HEK293 (cell line): ENCODE measurements at regions not wholly inside any gene's neighbourhood (a gene's known extent, or its start where the extent isn't known, plus 50 kb on each side); places are given as distances from the start of the nearest gene placed in this dataset.
A peak's percentile ranks its signal among the peaks of the same experiment; 100 is the strongest.

Experiments used
- BCL11A ChIP-seq: fragments of 450-650 bp; formaldehyde crosslinking; IDR thresholded peaks from 2 replicates; pipeline ENCODE4 v1.5.1; 2016; ENCODE audit warnings: low read depth, missing biosample characterization, missing genetic modification characterization
- EGR2 ChIP-seq: fragments of 450-650 bp; formaldehyde crosslinking; IDR thresholded peaks from 2 replicates; pipeline ENCODE4 v1.5.1; 2016; ENCODE audit warnings: low read depth, missing biosample characterization, missing genetic modification characterization
- OVOL3 ChIP-seq: fragments of 450-650 bp; formaldehyde crosslinking; IDR thresholded peaks from 2 replicates; pipeline ENCODE4 v1.5.1; 2016; ENCODE audit warnings: missing biosample characterization, missing genetic modification characterization
- ZBTB17 ChIP-seq: fragments of 450-650 bp; formaldehyde crosslinking; IDR thresholded peaks from 2 replicates; pipeline ENCODE4 v1.5.1; 2016; ENCODE audit warnings: missing biosample characterization, missing genetic modification characterization
- ZFP37 ChIP-seq: fragments of 450-650 bp; formaldehyde crosslinking; IDR thresholded peaks from 2 replicates; pipeline ENCODE4 v1.5.1; 2016; ENCODE audit warnings: missing biosample characterization, missing genetic modification characterization
- ZNF155 ChIP-seq: fragments of 450-650 bp; formaldehyde crosslinking; IDR thresholded peaks from 2 replicates; pipeline ENCODE4 v1.5.1; 2016; ENCODE audit warnings: missing biosample characterization, missing genetic modification characterization
- ZNF157 ChIP-seq: fragments of 450-650 bp; formaldehyde crosslinking; IDR thresholded peaks from 2 replicates; pipeline ENCODE4 v1.5.1; 2016; ENCODE audit warnings: missing biosample characterization, missing genetic modification characterization
- ZNF169 ChIP-seq: fragments of 450-650 bp; formaldehyde crosslinking; IDR thresholded peaks from 2 replicates; pipeline ENCODE4 v1.5.1; 2016; ENCODE audit warnings: missing biosample characterization, missing genetic modification characterization
- ZNF292 ChIP-seq: fragments of 450-650 bp; formaldehyde crosslinking; IDR thresholded peaks from 2 replicates; pipeline ENCODE4 v1.5.1; 2016; ENCODE audit warnings: low read depth, missing biosample characterization, missing genetic modification characterization, borderline replicate concordance
- ZNF302 ChIP-seq: fragments of 450-650 bp; formaldehyde crosslinking; IDR thresholded peaks from 2 replicates; pipeline ENCODE4 v1.5.1; 2016; ENCODE audit warnings: missing biosample characterization, missing genetic modification characterization, low read depth
- ZNF366 ChIP-seq: fragments of 450-650 bp; formaldehyde crosslinking; conservative IDR thresholded peaks from 2 replicates; pipeline ENCODE4 v1.5.1; 2016; ENCODE audit warnings: missing biosample characterization, missing genetic modification characterization
- ZNF426 ChIP-seq: fragments of 450-650 bp; formaldehyde crosslinking; IDR thresholded peaks from 2 replicates; pipeline ENCODE4 v1.5.1; 2017; ENCODE audit warnings: missing biosample characterization, missing genetic modification characterization, mild to moderate bottlenecking, inconsistent platforms, moderate library complexity
- ZNF514 ChIP-seq: fragments of 450-650 bp; formaldehyde crosslinking; IDR thresholded peaks from 2 replicates; pipeline ENCODE4 v1.5.1; 2016; ENCODE audit warnings: missing biosample characterization, missing genetic modification characterization
- ZNF629 ChIP-seq: fragments of 450-650 bp; formaldehyde crosslinking; IDR thresholded peaks from 2 replicates; pipeline ENCODE4 v1.5.1; 2017; ENCODE audit warnings: missing biosample characterization, missing genetic modification characterization
- ZNF660 ChIP-seq: fragments of 450-650 bp; IDR thresholded peaks from 2 replicates; pipeline ENCODE4 v1.5.1; 2018; ENCODE audit warnings: missing biosample characterization, mild to moderate bottlenecking, missing genetic modification characterization
- ZNF837 ChIP-seq: fragments of 450-650 bp; formaldehyde crosslinking; IDR thresholded peaks from 2 replicates; pipeline ENCODE4 v1.5.1; 2016; ENCODE audit warnings: missing biosample characterization, missing genetic modification characterization
- ZNF843 ChIP-seq: fragments of 450-650 bp; formaldehyde crosslinking; IDR thresholded peaks from 2 replicates; pipeline ENCODE4 v1.5.1; 2016; ENCODE audit warnings: missing biosample characterization, missing genetic modification characterization
- ZSCAN16 ChIP-seq: fragments of 450-650 bp; formaldehyde crosslinking; IDR thresholded peaks from 2 replicates; pipeline ENCODE4 v1.5.1; 2016; ENCODE audit warnings: missing biosample characterization, missing genetic modification characterization
- TF ChIP-seq, protein P1 (sequence below): fragments of 450-650 bp; formaldehyde crosslinking; IDR thresholded peaks from 2 replicates; pipeline ENCODE4 v1.5.1; 2017; ENCODE audit warnings: missing biosample characterization, missing genetic modification characterization
- TF ChIP-seq, protein P2 (sequence below): fragments of 450-650 bp; IDR thresholded peaks from 2 replicates; pipeline ENCODE4 v1.5.1; 2018; ENCODE audit warnings: missing biosample characterization, mild to moderate bottlenecking, missing genetic modification characterization
- TF ChIP-seq, protein P3 (sequence below): fragments of 450-650 bp; formaldehyde crosslinking; IDR thresholded peaks from 2 replicates; pipeline ENCODE4 v1.5.1; 2017; ENCODE audit warnings: missing biosample characterization, missing genetic modification characterization
- TF ChIP-seq, protein P4 (sequence below): fragments of 450-650 bp; formaldehyde crosslinking; IDR thresholded peaks from 2 replicates; pipeline ENCODE4 v1.5.1; 2016; ENCODE audit warnings: missing biosample characterization, missing genetic modification characterization, low read depth
- TF ChIP-seq, protein P5 (sequence below): fragments of 450-650 bp; formaldehyde crosslinking; IDR thresholded peaks from 2 replicates; pipeline ENCODE4 v1.5.1; 2016; ENCODE audit warnings: missing biosample characterization, missing genetic modification characterization
- TF ChIP-seq, protein P6 (sequence below): fragments of 450-650 bp; formaldehyde crosslinking; IDR thresholded peaks from 2 replicates; pipeline ENCODE4 v1.5.1; 2017; ENCODE audit warnings: missing biosample characterization, missing genetic modification characterization

DNA sequence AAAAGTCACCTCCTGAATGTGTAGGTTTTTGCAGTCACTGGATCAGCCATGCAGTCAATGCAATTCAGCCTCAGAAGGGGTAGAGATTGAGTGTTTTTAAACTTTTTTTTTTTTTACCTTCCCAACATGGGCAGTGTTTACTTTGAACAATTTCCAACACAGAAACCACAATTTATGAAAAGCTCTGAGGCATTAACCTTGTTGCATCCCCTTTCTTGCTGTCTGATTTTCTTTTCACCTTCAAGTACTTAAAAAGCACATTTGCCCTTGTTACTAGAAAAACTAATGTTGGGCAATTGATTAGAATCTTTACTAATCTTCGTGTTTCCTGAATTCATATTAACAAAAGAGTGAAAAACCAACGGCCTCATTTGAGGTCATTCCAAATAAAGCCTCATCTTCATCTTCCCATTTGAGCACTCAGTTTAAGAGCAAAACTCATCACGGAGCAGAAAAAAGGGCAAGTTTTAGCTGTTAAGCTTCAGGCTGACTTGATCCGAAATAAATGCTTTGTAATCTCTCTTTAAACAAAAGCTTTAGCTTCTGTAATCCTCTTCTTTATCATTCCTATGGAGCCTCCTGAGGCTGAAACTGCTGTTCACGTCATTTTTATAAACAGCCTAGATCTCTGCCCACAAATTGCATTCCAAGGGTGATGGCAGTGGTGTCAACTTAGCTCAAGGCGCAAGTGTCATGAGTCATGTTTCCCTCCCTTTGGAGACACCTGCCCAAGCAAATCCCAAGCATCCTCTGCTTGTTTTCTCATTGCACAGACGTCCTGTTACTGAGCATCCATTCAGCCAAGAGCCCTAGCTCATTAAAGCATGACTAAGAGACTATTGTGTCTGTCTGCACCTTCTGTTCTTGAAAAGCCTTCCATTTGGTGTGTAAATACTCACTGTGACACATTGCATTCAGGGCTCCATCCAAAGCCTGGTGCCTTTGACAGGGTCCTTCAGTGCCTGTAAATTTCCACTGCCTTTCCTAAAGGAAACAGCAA is 107.7 kb downstream of the HNMT start (continued):
- TF ChIP-seq, protein P1, sequence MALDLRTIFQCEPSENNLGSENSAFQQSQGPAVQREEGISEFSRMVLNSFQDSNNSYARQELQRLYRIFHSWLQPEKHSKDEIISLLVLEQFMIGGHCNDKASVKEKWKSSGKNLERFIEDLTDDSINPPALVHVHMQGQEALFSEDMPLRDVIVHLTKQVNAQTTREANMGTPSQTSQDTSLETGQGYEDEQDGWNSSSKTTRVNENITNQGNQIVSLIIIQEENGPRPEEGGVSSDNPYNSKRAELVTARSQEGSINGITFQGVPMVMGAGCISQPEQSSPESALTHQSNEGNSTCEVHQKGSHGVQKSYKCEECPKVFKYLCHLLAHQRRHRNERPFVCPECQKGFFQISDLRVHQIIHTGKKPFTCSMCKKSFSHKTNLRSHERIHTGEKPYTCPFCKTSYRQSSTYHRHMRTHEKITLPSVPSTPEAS = no peak
- TF ChIP-seq EGR2 (tag by site-specific recombination) (no peak), ZNF629 (tag by site-specific recombination) (peak; percentile 95), ZNF843 (peak; percentile 91), ZNF426 (tag by site-specific recombination) (no peak), ZNF292 (tag by site-specific recombination) (no peak), ZNF837 (tag by site-specific recombination) (no peak), ZSCAN16 (tag by site-specific recombination) (no peak), ZNF169 (tag by site-specific recombination) (no peak), ZFP37 (tag by site-specific recombination) (peak; percentile 76; the same call in 1 of the 2 replicates), OVOL3 (0 out of 2 replicates have a peak, but pooled peaks have one; percentile 51), ZBTB17 (peak; percentile 17; the same call in 1 of the 2 replicates), ZNF660 (tag by site-specific recombination) (0 out of 2 replicates have a peak, but pooled peaks have one; percentile 23), ZNF302 (tag by site-specific recombination) (no peak), ZNF155 (tag by site-specific recombination) (no peak), ZNF514 (tag by site-specific recombination) (no peak), BCL11A (tag by site-specific recombination) (0 out of 2 replicates have a peak, but pooled peaks have one; percentile 28), ZNF157 (tag by site-specific recombination) (no peak), ZNF366 (tag by site-specific recombination) (peak; percentile 92)
- TF ChIP-seq, protein P2, sequence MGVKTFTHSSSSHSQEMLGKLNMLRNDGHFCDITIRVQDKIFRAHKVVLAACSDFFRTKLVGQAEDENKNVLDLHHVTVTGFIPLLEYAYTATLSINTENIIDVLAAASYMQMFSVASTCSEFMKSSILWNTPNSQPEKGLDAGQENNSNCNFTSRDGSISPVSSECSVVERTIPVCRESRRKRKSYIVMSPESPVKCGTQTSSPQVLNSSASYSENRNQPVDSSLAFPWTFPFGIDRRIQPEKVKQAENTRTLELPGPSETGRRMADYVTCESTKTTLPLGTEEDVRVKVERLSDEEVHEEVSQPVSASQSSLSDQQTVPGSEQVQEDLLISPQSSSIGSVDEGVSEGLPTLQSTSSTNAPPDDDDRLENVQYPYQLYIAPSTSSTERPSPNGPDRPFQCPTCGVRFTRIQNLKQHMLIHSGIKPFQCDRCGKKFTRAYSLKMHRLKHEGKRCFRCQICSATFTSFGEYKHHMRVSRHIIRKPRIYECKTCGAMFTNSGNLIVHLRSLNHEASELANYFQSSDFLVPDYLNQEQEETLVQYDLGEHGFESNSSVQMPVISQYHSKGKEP = no peak
- TF ChIP-seq, protein P3, sequence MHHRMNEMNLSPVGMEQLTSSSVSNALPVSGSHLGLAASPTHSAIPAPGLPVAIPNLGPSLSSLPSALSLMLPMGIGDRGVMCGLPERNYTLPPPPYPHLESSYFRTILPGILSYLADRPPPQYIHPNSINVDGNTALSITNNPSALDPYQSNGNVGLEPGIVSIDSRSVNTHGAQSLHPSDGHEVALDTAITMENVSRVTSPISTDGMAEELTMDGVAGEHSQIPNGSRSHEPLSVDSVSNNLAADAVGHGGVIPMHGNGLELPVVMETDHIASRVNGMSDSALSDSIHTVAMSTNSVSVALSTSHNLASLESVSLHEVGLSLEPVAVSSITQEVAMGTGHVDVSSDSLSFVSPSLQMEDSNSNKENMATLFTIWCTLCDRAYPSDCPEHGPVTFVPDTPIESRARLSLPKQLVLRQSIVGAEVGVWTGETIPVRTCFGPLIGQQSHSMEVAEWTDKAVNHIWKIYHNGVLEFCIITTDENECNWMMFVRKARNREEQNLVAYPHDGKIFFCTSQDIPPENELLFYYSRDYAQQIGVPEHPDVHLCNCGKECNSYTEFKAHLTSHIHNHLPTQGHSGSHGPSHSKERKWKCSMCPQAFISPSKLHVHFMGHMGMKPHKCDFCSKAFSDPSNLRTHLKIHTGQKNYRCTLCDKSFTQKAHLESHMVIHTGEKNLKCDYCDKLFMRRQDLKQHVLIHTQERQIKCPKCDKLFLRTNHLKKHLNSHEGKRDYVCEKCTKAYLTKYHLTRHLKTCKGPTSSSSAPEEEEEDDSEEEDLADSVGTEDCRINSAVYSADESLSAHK = peak; percentile 60; the same call in 1 of the 2 replicates
- TF ChIP-seq, protein P4, sequence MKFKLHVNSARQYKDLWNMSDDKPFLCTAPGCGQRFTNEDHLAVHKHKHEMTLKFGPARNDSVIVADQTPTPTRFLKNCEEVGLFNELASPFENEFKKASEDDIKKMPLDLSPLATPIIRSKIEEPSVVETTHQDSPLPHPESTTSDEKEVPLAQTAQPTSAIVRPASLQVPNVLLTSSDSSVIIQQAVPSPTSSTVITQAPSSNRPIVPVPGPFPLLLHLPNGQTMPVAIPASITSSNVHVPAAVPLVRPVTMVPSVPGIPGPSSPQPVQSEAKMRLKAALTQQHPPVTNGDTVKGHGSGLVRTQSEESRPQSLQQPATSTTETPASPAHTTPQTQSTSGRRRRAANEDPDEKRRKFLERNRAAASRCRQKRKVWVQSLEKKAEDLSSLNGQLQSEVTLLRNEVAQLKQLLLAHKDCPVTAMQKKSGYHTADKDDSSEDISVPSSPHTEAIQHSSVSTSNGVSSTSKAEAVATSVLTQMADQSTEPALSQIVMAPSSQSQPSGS = peak; percentile 55; the same call in 1 of the 2 replicates
- TF ChIP-seq, protein P5, sequence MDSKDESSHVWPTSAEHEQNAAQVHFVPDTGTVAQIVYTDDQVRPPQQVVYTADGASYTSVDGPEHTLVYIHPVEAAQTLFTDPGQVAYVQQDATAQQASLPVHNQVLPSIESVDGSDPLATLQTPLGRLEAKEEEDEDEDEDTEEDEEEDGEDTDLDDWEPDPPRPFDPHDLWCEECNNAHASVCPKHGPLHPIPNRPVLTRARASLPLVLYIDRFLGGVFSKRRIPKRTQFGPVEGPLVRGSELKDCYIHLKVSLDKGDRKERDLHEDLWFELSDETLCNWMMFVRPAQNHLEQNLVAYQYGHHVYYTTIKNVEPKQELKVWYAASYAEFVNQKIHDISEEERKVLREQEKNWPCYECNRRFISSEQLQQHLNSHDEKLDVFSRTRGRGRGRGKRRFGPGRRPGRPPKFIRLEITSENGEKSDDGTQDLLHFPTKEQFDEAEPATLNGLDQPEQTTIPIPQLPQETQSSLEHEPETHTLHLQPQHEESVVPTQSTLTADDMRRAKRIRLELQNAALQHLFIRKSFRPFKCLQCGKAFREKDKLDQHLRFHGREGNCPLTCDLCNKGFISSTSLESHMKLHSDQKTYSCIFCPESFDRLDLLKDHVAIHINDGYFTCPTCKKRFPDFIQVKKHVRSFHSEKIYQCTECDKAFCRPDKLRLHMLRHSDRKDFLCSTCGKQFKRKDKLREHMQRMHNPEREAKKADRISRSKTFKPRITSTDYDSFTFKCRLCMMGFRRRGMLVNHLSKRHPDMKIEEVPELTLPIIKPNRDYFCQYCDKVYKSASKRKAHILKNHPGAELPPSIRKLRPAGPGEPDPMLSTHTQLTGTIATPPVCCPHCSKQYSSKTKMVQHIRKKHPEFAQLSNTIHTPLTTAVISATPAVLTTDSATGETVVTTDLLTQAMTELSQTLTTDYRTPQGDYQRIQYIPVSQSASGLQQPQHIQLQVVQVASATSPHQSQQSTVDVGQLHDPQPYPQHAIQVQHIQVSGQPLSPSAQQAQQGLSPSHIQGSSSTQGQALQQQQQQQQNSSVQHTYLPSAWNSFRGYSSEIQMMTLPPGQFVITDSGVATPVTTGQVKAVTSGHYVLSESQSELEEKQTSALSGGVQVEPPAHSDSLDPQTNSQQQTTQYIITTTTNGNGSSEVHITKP (tag by site-specific recombination) = no peak
- TF ChIP-seq, protein P6, sequence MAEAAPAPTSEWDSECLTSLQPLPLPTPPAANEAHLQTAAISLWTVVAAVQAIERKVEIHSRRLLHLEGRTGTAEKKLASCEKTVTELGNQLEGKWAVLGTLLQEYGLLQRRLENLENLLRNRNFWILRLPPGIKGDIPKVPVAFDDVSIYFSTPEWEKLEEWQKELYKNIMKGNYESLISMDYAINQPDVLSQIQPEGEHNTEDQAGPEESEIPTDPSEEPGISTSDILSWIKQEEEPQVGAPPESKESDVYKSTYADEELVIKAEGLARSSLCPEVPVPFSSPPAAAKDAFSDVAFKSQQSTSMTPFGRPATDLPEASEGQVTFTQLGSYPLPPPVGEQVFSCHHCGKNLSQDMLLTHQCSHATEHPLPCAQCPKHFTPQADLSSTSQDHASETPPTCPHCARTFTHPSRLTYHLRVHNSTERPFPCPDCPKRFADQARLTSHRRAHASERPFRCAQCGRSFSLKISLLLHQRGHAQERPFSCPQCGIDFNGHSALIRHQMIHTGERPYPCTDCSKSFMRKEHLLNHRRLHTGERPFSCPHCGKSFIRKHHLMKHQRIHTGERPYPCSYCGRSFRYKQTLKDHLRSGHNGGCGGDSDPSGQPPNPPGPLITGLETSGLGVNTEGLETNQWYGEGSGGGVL = peak; percentile 64
